SK-N-SH (cell line): ENCODE measurements at regions not wholly inside any gene's neighbourhood (a gene's known extent, or its start where the extent isn't known, plus 50 kb on each side); places are given as distances from the start of the nearest gene placed in this dataset.

ENCODE experiments used
- EZH2phosphoT487 ChIP-seq: fragments of 200-600 bp; sonication (generic); IDR thresholded peaks from 2 replicates; pipeline ENCODE4 v1.6.1; 2017; ENCODE audit warnings: low read depth, mixed run types, mild to moderate bottlenecking, antibody characterized with exemption, moderate library complexity, borderline replicate concordance
- JUND ChIP-seq: IDR thresholded peaks from 2 replicates; pipeline ENCODE4 v1.4.0; 2012
- POLR2AphosphoS5 ChIP-seq: IDR thresholded peaks from 2 replicates; pipeline ENCODE4 v1.6.1; 2012; ENCODE audit warnings: low read depth, low read length
- REST ChIP-seq: IDR thresholded peaks from 2 replicates; pipeline ENCODE4 v1.6.1; 2012; ENCODE audit warnings: mild to moderate bottlenecking, low read depth, low read length, moderate library complexity
- TF ChIP-seq, protein P1 (sequence below): fragments of 200-600 bp; sonication (generic); IDR thresholded peaks from 2 replicates; pipeline ENCODE4 v1.6.1; 2017; ENCODE audit warnings: antibody characterized with exemption, mild to moderate bottlenecking, moderate library complexity

DNA sequence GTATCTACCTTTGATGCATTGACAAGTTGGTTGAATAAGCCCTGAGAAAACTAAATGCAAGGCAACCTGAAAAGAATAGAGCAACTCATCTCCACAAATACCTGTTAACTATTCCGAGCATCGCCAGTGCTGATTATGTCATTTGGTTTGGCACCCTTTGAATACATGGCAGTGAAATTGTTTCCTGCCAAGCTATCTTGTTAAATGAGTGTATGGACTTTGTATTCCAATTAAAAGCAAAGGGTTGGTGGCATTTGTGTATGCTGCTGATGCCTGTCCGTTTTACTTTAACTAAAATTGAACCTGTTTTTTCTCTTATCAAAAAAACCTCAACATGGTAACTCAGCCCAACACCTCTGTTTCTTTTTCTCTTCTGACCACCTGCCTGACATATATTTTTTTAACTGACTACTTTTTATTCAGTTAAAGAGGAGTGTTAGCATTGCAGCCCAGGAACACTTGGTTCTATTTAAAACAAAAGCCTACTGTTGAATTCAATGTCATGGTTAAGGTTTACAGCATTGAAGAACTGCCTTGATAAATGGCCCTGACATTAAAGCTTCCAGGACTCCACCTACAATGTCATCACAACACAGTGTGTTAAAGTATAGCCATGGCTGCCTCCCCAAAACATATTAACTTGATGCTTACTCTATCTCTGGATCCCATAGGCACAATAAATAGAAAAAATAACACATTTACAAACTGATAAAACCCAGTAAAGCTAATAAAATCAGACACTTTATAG, 838.3 kb upstream of the NOVA1 start:
- TF ChIP-seq, protein P1, sequence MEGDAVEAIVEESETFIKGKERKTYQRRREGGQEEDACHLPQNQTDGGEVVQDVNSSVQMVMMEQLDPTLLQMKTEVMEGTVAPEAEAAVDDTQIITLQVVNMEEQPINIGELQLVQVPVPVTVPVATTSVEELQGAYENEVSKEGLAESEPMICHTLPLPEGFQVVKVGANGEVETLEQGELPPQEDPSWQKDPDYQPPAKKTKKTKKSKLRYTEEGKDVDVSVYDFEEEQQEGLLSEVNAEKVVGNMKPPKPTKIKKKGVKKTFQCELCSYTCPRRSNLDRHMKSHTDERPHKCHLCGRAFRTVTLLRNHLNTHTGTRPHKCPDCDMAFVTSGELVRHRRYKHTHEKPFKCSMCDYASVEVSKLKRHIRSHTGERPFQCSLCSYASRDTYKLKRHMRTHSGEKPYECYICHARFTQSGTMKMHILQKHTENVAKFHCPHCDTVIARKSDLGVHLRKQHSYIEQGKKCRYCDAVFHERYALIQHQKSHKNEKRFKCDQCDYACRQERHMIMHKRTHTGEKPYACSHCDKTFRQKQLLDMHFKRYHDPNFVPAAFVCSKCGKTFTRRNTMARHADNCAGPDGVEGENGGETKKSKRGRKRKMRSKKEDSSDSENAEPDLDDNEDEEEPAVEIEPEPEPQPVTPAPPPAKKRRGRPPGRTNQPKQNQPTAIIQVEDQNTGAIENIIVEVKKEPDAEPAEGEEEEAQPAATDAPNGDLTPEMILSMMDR: no peak
- TF ChIP-seq POLR2AphosphoS5 (no peak), EZH2phosphoT487 (no peak), REST (no peak), JUND (no peak)
